Germinal center (tissue), 1 donor: ENCODE measurements at regions not wholly inside any gene's neighbourhood (a gene's known extent, or its start where the extent isn't known, plus 50 kb on each side); places are given as distances from the start of the nearest gene placed in this dataset.
"Not testable (repeated sequence)": the region's sequence is repeated elsewhere in the genome, so short reads cannot be mapped to it uniquely, and the experiment has no call there.

Experiments used
- DNase-seq: peaks from one replicate; pipeline ENCODE4 v3.0.0; 2012; ENCODE audit warnings: mixed read lengths, low spot score

DNA sequence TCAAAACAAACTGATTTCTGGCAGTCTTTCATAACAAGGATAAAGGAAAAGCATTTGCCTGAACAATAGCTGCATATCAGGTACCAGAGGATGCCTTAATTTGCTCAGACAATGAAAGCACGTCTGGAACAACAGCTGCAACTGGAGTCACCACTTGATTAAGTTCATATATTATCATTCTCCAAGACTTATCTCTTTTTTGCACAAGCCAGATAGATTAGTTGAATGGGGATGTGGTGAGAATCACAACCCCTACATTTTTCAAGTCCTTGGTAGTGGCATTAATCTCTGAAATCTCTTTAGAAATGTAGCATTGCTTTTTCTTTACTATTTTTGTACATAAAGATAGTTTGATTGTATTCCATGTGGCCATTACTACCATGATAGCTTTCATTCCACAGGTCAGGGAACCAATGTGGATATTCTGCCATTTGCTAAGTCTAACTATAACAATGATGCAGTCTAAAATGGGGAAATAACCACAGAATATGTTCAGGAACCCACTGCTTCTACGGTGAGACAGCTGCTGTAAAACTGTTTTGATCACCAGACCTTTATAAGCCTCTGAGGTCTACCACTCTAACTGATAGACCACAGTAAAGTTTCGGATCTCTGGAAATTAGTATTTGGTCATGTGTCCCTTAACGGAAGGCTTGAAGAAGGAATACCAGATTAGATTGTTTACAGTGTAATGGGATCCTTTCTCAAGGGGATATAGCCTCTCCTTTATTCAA is 1176.2 kb downstream of the DNAJB9 start:
- DNase-seq, result no peak

DNA sequence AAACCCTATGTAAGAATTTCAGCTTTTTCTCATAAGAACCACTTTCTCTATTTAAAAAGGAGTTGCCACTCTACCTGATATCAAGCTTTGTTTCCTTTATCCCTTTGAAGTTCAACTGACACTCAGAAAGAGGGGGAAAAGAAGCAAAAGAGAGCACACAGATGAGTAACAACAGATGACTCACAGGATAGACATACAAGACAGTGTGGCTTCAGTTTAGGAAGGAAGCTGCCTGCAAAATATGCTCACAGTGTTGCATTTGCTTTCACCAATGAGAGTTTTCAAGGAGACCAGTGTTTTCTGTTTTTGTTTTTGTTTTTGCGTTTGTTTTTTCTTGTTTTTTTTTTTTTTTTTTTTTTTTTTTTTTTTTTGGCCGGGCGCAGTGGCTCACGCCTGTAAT is 1181.6 kb downstream of the DNAJB9 start:
- DNase-seq, result no peak

DNA sequence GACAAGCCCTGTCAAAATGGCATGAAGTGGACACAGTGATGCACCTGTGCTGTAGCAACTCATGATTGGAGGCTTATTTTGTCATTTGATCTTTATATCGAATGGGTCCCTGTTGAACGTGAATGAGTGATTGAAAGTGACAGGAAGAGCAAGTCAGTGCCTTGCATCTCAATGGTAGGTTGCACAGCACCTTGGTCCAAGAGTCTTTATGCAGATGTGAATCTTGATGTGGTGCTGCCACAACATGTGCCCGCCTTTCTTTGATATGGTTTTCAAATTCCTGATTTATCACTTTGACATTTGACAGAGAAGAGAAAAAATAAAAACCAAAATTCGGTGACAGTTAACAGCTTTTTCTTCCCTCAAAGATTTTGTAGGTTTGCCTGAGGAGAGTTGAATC is 1182.4 kb downstream of the DNAJB9 start:
- DNase-seq, result no peak

DNA sequence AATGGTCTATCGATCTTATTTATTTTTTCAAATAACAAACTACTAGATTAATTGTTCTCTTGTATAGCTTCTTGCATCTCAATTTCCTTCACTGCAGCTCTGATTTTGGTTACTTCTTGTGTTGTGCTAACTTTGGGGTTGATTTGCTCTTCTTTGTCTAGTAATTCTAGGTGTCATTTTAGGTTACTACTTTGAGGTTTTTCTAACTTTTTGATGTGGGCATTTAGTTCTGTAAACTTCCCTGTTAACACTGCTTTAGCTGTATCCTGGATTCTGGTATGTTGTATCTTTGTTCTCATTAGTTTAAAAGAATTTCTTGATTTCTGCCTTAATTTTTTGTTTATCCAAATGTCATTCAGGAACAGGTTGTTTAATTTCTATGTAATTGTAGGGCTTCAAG is 1188.0 kb downstream of the DNAJB9 start:
- DNase-seq, result no peak

DNA sequence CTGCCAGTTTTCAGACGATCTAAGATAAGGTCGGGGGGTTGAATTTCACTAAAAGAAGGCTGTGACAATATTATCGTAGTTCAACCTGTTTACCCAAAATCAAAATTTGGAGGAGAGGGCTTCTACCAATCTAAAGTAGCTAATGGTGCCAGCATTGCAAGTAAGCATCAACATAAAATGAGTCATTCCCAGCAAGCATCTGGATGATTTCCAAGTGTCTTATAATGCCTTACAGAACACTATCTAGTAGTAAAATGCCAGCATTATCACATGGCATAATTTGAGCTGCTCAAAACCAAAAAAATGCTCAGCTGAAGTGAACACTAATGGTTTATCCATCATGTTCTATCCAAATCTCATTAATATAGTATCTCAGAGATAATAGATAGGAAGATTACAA is 1193.9 kb downstream of the DNAJB9 start:
- no peak for DNase-seq

DNA sequence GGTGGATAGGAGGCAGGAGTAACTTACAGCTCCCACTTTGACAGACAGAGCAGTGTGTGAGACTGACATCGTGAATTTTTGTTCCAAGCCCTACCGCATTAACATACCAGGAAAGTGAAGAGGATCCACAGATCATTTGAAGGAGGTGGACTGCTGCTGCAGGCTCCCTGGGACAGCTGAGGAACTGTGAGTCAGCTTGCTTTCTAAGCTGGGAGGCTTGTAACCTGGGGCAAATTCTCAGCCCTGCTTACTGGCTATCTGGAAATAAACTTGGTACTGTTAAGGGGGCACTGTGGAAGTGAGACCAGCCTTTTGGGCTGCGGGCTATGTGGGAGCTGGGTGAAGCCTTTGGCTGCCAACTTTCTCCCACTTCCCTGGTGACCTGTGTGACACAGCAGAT is 1202.5 kb downstream of the DNAJB9 start:
- no peak for DNase-seq

DNA sequence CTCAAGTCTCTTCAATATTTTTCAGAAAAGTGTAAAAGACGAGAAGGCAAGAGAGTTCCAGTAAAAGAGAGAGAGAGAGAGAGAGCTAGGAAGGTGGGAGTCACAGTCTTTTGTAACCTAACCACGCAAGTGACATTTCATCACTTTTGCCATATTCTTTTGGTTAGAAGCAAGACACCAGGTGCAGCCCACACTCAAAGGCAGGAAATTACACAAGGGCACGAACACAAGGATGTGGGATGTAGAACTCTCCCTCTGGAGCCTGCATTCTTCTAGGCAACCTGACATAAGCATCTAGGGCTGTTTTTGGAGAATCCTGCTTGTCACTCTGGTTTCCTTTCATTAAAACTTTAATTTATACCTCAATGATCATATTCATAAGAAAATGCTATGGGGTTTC is 1213.1 kb downstream of the DNAJB9 start:
- no peak for DNase-seq

DNA sequence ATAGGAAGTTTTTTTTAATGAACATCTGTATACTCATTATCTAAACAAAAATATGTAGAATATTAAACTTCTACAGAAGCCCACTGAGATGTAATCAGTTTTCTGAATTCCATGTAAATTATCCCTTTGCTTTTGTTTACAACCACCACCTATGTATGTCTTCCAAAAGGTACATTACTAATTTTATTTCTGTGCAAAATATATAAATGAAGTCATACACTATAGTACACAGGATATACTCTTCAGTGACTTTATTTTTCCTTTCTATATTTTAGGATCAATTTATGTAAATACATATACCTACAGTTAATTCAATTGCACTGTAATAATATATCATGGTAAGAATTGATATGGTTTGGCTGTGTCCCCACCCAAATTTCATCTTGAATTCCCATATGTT is 1236.9 kb downstream of the DNAJB9 start:
- DNase-seq, result no peak

DNA sequence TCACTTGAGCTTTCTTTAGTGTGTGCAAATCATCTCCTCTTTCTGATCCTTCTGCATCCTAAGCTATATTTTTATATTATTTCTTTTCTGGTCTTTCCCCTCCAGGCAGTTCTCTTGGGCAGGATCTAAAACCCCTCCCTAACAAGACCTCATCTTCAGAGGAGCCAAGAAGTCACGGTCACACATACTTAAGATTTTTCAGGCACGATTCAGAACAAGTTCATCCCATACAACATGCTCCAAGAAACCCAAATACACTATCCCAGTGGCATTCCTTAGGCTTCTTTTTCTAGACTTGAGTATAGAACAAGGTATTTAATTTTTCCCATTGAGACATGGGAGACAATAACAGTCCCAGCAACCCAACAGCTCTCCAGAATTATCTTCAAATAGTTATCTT is 1251.5 kb downstream of the DNAJB9 start:
- DNase-seq, result no peak

DNA sequence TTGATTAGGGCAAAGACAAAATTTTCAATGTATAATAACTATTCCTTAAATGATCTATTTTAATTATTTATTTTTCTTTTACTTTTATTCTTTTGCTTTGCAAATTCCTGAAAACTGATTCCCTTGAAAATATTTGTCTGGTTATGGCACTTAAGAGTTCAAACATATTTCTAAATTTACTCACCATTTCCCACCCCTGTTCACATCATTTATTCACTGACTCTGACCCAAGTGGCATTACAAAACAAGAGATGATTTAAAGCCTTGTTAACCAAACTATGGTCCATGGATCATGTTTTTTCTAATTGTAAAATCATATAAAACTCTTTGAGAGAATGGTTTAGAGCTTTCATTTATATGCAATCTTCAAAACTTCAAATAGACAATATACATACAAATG is 1256.1 kb upstream of the LRRN3 start:
- no peak for DNase-seq

DNA sequence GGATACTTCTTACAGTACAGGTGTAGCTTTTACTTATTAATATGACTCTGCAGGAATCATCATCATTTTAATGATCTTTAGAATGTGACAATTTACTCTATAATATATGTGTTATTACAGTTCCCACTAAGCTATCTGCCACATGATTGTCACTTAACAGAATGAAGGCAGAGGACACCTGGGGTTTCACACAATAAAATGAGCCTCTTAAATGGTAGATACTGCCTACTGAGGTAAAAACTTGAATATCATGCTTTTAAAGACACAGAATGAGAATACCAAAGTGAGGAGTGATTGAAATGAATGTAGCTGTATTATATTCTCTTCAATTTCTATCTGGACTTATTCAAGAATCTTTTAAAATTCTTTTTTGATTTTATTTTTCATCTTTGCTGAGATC is 1255.3 kb upstream of the LRRN3 start:
- no peak for DNase-seq

DNA sequence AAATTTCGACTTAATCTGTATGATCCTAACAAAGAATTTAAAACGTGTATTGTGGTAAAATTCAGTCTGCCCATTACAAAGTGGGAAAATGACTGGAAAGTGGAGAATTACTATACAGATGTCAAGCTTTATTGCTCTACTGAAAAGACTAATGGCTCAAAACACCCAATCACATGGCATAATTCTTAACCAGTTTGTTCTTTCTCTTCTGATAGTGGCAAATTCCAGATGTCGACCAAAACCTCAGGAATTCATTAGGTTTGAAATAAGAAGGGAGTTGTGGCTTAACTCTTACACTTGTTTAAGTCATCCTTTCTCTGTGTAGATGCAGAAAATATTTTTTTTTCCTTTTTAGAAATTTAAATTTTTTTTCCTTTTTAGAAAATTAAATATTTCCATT is 1254.9 kb upstream of the LRRN3 start:
- DNase-seq, result no peak

DNA sequence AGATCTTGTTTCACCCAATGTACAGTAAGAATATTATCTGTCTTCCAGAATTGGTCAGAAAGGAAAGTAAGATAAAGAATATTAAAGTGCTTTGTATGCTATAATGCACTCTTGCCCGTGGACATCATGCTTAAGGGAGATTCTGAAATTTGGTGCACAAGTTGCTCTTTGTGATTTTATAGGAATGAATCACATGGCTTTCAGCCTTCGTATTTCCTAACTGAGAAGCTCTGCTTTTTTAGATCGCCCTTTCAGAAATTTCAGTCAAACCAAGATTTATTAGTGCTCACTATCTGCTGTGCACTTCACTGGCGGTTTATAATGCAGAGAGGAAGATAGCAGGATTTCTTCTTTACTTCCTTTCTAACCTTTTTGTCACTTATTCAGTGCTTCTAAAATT is 1248.5 kb upstream of the LRRN3 start:
- no peak for DNase-seq

DNA sequence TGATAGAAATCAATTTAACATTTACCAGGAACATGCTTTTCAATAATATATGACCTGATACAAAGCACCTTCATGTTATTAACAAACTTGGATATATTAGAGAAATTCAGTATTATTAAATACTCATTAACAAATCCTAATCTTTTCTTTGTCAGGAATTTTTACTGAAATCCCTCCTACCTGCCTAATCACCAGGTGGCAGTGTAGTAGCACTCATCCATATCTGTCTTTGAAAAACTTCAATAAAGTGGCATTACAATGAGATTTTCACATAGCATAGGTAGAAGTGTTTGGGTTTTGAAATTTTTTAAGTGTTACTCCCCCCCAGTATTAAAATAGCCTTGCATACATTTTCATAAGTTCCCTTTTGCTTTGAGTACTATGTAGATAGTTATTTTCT is 1246.6 kb upstream of the LRRN3 start:
- no peak for DNase-seq

DNA sequence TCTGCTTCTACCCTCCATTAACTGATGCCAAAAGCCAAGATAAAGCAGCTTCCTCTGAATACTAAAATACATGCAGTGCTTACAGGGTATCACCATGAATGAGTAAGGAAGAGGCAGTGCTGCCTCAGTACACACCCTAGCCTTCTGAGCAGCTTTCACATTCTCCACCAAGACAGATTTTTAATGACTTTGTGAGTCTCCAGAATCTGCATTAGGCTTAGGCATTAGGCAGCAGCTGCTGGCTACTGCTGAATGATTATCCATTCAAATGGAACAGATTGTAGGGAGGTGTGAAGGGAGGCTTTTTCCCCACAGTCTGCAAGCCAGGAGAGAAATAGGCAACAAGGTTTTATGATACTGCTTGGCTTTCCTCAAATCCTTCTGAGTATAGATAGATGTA is 1226.7 kb upstream of the LRRN3 start:
- DNase-seq, result no peak

DNA sequence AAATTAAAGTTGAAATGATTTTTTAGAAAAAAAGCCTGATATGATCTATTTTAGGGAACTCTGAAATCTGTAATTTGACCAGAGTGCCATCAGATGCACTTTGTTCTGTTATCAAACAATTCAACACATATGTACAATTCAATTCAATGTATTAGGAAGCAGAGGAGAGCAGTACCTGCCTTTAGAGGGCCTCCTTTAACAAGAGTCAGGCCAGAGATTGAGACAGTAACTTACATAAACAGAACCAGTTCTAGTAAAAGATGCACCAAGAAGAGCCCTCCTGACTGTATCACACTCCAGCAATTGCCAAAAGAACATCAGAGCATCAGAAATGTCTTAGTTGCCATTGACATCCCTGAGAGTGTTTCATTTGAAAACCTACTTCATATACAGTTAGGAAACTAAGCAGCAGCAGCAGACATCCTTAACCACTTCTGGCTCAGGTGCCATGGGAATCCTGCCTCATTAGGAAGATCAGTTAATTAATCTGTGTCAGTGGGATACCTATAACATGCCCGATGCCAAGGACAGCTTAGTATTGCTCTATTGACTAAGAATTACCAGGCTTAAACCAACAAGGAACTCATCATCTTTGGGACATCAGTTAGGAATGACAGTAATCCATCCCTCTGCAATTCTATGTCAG is 1222.6 kb upstream of the LRRN3 start:
- DNase-seq, result no peak

DNA sequence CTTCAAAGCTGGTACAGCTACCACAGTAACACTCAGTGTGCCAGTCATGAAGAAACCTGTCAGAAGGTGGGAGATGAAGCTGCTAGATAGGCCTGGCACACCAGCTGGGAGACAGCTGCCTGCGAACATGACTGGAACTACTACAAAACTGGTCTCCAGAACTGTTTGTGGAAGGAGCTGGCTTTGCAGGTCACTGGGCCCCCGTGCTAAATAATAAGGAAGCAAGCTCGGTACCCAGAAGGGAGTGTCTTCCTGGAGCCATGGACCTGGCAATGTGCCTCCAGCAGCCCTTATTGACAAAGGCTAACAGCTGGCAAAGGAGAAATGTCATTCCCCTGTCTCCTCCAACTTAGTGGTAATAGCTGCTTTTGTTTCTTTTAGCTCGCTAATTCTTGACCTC is 1217.6 kb upstream of the LRRN3 start:
- no peak for DNase-seq

DNA sequence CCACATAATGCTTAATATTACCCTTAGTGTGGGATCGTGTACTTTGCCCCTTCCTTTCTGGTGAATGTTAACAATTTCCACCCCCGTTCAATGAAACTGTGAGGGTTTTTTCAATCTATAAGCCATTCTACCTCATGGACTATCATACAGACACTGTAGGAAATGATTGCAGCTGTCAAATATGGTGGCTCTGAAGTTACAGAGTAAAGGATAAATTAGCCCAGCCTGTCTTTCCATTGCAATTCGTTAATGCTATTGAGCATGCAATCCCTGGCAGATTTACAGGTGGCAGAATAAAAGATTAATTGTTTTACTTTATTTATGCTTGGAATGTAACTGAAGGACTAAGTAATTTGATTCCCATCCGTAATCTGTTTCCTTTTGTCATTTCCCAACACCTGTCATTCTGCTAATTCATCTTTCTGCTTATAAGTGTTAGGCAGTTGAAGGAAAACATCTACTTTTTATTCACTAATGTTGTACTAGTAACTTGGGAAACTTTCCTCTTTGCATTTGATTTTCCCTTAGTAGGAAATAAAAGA is 1211.6 kb upstream of the LRRN3 start:
- no peak for DNase-seq

DNA sequence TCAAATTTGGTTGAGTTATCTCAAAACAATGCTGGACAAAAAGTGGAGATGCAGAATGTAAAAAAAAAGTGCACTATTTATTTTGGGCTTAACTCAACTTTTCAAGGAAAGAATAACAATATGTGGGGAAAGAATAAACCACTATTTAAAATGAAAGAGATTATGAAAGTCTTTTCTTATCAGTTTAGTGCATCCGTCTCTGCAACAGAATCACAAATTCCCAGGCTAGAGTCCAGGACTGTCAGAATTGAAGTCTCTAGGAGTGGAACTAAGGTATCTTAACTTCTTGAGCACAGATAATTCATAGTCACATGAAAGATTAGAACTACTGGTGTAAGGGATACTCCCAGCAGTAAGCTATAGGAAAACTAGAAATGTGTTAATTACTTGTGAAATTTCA is 1200.3 kb upstream of the LRRN3 start:
- DNase-seq, result no peak

DNA sequence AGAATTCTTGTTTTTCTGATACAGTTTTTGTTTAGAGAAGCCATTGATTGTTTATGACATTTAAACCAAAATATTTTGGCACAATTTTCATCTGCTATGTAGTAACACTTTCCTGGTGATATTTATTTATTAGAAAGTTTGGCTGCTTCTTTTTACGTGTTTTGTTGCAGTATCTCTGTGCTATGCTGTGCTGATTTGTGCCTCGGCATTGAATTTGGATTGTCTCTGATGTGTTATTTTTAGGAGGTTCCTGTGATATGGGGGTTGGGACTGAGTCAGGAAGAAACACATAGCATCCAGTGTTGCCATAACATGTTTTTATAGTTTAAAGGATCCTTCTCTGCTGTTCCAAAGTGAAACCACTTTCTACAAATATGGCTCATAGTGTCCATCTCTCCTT is 1197.7 kb upstream of the LRRN3 start:
- no peak for DNase-seq

DNA sequence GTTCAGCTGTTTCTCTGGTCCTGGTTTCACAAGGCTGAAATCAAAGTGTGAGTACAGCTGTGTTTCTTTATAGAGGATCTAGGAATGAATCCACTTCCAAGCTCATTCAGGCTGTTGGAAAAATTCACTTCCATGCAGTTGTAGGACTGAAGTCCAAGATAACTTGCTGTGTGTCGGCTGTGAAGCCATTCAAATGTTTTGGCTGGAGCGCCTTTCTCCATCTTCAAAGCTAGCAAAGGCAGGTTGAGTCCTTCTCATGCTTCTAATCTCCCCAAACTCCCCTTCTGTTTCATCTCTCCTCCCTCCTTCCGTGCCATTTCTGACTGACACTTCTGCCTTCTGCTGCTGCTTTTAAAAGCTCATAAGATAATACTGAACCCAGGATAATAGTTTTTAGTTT is 1195.4 kb upstream of the LRRN3 start:
- no peak for DNase-seq

DNA sequence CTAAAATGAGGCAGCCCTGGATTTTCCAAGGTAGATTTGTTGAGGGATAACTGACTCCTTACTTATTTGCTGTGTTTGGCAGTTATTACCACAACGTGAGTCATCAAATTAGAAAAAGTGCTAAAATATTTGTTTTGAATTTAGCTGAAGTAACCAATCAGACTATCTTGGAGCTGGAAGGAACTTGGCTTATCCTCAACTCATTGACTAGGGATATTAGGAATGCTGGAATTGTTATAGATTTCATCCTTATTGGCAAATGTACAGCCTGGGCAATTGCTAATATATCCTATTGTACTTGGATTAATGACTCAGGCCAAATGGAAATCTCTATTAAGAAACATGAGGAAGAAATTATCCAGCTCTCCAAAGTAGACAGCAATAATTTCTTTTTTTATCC is 1189.0 kb upstream of the LRRN3 start:
- DNase-seq, result no peak

DNA sequence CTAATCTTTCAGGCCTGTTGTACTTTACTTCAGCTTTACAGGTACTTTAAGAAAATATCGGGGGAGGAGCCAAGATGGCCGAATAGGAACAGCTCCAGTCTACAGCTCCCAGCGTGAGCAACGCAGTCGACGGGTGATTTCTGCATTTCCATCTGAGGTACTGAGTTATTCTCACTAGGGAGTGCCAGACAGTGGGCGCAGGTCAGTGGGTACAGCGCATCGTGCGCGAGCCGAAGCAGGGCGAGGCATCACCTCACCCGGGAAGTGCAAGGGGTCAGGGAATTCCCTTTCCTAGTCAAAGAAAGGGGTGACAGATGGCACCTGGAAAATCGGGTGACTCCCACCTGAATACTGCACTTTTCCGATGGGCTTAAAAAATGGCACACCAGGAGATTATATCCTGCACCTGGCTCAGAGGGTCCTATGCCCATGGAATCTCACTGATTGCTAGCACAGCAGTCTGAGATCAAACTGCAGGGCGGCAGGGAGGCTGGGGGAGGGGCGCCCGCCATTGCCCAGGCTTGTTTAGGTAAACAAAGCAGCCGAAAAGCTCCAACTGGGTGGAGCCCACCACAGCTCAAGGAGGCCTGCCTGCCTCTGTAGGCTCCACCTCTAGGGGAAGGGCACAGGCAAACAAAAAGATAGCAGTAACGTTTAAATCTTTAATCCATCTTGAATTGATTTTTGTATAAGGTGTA is 1185.4 kb upstream of the LRRN3 start:
- not testable (repeated sequence) for DNase-seq
